NCI-H2227 (cell line): ENCODE measurements at regions not wholly inside any gene's neighbourhood (a gene's known extent, or its start where the extent isn't known, plus 50 kb on each side); places are given as distances from the start of the nearest gene placed in this dataset.
"Not testable (repeated sequence)": the region's sequence is repeated elsewhere in the genome, so short reads cannot be mapped to it uniquely, and the experiment has no call there.

ENCODE experiments used
- DNase-seq: peaks from one replicate; lab custom pipeline; 2025; ENCODE audit not compliant: unreplicated experiment; lab: John Stamatoyannopoulos, UW

DNA sequence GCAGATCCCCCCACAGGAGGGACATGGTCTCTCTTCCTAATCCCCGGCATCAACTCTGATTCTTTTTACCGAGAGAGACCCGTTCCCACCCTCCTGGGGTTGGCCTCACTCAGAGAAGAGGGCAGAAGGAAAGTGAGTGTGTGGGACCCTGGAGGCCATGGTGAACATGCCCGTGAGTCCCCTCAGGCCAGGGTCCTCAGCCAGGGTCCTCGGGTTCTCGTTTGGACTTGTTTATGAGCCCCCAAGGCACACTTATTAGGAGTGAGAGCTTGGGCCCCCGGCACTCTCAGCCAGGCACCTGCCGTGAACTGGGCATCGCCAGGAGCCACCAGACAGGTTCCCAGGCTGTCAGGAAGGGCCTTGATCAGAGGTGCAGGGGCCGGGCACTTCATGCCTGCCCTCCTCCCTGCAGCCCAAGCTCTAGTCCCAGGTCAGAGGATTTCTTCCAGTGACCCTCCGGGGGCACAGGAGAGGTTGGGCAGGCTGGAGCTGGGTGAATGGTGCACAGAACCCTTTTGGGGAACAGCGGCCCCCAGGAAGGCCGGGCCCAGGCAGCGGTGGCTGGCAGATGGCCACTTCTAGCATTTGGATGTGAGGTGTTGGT lies 122.6 kb downstream of the CRYAA start:
- no peak for DNase-seq

DNA sequence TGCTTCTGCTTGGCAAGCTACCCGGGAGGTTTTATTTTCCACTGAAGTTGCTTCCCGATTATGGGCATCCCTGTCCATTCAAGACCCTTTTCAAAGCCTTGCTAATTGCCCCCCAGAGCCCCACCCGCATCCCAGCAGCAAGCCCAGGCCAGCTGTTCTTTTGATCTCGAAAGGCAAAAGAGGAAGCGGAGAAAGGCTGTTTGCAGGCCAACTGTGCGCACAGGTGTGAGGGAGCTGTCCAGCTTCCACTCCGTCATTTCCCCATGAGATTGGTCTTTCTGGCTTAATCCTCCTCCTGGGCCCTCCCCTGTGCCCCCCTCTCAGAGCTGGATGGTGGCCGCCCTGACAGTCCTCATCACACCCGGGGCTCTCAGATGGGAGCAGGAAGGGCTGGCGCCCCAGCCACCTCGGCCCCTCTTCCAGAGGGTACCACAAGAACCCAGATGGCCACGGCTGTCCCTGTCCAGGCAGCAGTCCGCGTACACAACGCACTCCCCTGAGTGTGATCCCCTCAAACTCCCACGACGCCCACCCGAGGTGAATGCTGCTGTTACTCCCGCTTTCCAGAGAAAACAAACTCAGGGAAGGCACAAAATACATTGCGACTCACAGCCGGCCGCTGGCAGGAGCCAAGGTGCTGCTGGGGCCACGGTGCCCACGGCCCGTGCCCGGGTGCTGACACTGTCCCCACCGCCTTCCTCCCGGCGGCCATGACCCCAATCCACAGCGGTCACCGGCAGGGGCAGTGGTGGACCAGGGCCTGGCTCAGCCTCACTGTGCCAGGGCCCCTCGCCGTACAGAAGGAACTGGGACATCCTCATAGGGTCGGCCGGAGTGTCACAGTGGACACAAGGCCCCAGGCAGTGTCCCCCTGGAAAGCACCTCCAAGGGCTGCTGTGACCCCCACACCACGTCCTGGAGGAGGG lies 121.9 kb downstream of the CRYAA start:
- DNase-seq = no peak

DNA sequence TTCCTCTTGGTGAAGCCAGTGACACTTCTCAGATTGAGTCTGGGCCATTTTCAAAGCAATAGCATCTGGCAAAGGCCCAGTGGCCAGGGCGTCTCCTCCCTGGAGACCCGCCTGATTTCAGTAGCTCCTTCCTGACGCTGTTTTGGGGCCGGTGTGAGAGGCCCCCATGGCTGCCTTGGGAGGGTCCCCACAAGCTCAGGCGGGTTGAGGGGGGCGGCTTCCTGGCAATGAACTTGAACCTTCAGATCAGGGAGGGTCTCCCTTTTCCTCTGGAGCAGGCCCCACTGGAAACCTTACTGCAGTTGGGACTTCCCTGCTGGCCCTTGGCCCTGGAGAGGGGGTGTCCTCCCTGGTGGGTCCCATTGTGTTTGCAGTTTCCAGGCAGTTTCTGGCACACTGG lies 121.2 kb downstream of the CRYAA start:
- no peak for DNase-seq

- no peak for DNase-seq
Measured at GRCh38 chr21:43289442-43289841, 120.6 kb downstream of the CRYAA start.

DNA sequence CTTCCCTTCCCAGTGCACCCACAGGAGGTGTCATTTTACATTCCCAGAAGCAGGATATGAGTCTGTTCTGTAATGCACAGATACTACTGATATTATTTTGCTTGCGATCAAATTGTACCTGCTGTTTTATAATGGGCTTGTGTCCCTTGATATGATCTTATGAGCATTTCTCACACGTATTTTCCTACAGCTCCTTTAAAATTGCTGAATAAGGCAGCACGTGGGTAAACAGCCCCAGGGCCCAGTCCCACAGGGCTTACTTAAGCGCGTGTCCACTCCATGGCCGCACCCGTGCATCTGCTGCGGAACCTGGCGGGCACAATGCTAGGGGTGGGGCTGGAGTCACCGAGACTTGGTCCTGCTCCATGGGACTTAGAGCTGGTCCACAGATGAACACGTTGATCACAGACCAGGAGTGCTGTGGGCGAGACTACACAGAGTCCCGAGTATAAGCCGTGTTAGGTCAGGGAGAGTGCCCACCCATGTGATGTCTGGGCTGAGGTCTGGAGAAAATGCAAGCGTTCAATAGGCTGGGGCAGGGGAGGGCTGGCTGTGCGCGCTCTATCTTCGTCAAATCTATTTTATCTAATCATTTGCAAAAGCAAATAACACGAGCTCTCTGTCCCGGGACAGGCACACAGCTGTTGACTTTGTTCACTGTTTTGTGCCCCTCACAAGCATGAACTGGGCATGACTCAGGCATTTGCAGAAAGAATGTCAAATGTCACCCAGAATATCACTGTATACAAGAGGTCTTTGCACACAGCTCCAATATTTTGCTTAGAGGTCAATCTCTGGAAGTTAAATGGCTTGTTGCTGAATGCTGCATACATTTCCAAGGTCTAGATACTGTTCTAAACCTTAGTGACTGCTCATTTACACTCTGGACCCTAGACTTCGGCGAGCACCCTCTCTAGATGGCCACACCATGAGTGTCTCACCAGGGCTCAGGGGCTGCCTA lies 119.3 kb downstream of the CRYAA start:
- no peak for DNase-seq

DNA sequence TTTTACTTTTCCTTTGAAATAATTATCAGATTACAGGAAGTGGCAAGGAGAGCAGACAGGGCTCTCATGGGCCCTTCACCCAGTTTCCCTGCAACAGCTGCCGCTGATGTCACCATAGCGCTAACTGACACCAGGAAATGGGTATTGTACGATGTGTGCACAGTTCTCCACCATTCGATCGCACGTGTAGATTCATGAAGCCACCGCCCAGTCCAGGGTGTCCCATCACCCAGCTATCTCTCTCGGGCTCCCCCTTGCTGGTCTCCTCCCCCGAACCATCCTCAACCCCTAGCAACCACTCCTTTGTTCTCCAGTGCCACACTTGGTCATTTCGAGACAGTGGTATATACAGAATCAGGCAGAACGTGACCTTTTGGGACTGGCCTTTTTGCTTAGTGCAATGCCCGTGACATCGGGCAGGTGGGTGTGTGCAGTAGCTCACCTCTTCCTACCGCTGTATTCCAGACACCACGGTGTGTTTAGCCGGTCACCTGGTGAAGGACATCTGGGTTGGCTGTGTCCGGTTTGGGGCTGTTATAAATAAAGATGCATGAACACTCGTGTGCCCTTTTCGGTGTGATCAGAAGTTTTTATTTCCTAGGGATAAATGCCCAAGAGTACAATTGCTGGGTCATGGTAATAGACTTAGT lies 118.4 kb downstream of the CRYAA start:
- DNase-seq = no peak

- no peak for DNase-seq
Measured at GRCh38 chr21:43286196-43286595, 117.4 kb downstream of the CRYAA start.

DNA sequence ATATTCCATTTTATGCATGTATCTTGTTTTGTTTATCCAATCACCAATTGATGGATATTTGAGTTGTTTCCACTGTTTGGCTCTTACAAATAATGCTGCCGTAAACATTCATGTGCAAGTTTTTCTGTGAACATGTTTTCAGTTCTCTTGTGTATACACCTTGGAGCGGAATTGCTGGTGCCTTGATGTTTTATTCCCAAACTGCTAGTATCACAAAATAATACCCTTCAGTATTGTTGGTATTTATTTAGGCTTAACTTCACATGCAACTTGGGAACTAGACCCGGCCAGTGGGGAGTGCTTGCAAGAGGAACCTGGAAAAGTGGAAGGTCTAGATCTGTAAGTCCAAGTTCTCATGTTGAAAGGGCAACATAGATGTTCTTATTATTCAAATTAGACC lies 115.9 kb downstream of the CRYAA start:
- no peak for DNase-seq

DNA sequence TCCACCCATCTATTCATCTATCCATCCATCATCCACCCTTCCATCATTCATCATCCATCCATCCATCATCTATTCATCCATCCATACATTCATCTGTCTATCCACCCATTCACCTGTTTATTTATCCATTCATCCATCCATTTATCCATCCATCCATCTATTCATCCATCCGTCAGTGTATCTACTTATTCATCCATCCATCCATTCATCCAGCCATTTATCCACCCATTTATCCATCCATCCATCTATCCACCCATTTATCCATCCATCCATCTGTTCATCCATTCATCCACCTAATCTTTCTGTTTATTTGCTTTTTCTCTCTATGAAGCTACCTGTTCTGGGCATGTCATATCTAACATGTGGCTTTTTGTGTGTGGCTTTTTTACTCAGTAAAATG lies 115.4 kb downstream of the CRYAA start:
- DNase-seq = no peak

GRCh38 chr21:43283925-43284221 lies 115.1 kb downstream of the CRYAA start:
- DNase-seq = not testable (repeated sequence)

DNA sequence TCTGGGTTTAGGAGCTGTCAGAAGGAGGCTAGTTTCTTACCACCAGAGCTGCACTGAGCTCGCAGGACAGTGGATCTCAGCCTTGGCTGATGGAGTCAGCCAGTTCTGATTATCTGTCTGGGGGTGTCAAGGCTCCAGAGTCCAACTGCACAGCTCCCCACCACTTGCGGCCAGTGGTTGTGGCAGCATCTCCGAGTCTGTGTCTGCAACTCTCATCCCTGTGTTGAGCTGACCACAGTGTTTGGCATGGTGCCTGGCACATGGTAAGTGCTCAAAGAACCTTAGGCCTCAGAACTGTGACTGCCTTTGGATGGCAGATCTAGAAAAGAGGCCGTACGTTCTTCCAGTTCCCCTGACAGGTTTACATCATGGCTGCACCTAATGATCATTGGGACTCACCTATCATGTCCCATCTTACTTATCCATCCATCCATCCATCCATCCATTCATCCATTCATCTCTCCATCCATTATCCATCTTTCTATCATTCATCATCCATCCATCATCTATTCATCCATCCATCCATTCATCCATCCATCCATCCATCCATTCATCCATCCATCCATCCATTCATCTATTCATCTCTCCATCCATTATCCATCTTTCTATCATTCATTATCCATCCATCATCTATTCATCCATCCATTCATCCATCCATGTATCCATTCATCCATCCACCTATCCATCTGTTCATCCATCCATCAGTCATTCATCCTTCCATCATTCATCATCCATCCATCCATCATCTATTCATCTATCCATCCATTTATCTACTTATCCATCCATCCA lies 114.5 kb downstream of the CRYAA start:
- DNase-seq = no peak

GRCh38 chr21:43282358-43283120 lies 113.7 kb downstream of the CRYAA start:
- DNase-seq = no peak

- no peak for DNase-seq
Measured at GRCh38 chr21:43281661-43282357, 113.0 kb downstream of the CRYAA start.

DNA sequence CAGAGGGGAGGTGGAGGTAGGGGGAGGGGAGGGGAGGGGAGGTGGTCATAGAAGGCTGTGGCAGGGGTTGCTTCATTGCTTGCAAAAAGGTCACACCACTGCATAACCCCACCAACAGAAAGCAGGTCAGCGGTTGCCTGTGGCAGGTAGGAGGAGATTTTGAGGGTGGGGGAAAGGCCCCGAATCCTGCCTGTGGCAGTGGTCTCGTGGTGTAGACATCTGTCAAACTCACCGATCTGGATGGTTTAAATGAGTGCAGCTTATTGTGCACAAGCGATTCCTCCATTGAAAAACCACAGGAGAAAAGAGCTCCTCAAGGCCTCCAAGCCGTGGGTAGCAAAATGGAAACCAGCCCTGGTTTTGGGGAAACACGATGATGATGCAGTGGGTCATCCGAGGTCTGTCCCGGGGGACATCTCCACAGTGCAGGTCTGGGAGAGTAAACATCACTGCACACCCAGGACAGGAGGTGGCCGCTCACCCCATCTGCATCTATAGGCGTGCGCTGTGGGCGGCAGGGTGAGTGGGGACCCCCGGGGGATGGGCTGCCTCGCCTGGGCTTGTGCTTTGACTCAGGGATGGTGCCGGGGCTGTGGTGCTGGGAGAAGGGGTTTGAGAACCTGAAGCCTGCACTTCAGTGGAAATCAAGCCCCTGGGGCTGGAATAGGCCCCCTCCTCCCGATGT lies 112.3 kb downstream of the CRYAA start:
- DNase-seq = no peak

DNA sequence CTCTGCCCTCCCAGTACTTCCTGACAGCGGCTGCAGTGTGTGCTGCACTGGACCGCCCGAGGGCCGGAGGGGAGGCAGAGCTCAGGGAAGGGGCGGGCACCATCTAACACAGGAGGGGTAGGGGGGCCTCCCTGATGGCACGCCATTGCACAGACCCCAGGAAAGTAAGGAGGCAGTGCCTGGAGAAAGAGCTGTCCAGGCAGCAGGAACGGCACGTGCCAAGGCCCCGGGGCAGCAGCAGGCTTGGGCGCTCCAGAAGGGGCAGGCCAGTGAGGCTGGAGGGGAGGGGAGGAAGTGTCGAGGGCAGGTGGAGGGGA lies 110.7 kb downstream of the CRYAA start:
- no peak for DNase-seq

- no peak for DNase-seq
Measured at GRCh38 chr21:43278766-43279577, 110.2 kb downstream of the CRYAA start.

- DNase-seq = no peak
Measured at GRCh38 chr21:43278359-43278758, 109.6 kb downstream of the CRYAA start.
